ENCODE measurements at regions not wholly inside any gene's neighbourhood (a gene's known extent, or its start where the extent isn't known, plus 50 kb on each side); places are given as distances from the start of the nearest gene placed in this dataset.

GRCh38 chr12:97939156-97939555, 476.6 kb downstream of the RMST start (continued):
- no peak for TF ChIP-seq EGR1 (IDR thresholded peaks at IDR 0.05; ENCODE audit: borderline replicate concordance in 1 of 2, low read depth in 2 of 2, low read length in 2 of 2)
- no peak for TF ChIP-seq HDAC2 (IDR thresholded peaks at IDR 0.05)
- TF ChIP-seq, protein P1, sequence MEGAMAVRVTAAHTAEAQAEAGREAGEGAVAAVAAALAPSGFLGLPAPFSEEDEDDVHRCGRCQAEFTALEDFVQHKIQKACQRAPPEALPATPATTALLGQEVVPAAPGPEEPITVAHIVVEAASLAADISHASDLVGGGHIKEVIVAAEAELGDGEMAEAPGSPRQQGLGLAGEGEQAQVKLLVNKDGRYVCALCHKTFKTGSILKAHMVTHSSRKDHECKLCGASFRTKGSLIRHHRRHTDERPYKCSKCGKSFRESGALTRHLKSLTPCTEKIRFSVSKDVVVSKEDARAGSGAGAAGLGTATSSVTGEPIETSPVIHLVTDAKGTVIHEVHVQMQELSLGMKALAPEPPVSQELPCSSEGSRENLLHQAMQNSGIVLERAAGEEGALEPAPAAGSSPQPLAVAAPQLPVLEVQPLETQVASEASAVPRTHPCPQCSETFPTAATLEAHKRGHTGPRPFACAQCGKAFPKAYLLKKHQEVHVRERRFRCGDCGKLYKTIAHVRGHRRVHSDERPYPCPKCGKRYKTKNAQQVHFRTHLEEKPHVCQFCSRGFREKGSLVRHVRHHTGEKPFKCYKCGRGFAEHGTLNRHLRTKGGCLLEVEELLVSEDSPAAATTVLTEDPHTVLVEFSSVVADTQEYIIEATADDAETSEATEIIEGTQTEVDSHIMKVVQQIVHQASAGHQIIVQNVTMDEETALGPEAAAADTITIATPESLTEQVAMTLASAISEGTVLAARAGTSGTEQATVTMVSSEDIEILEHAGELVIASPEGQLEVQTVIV (IDR thresholded peaks at IDR 0.05; ENCODE audit: borderline replicate concordance, partially characterized antibody) = no peak

DNA sequence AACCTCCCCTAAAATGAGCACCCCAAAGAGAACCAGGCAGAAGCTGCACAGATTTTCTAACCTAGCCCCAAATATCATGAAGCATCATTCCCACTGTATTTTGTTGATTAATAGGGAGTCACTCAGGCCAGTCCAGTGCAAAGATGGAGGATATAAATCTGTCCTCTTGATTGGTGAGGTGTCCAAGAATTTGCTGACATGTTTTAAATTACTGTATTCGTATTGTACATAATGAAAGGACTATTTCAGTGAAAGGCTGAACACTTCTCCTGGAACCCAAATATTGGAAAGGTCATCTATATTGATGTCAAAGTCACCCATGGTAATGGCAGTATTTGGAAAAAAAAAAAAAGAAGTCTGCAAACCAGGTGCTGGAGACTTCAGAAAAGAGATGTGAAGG, 477.5 kb downstream of the RMST start:
- H4K20me1 ChIP-seq (ENCODE audit: control insufficient read depth, insufficient read depth) = no peaks in the 10 kb centered on the region
- TF ChIP-seq NR2C2 (IDR thresholded peaks at IDR 0.05; ENCODE audit: borderline replicate concordance, control insufficient read depth, insufficient read length, low read depth) (no peak), BCLAF1 (IDR thresholded peaks at IDR 0.05) (no peak), POLR2A (IDR thresholded peaks at IDR 0.05; ENCODE audit: low read depth, low read length) (no peak), ZBTB33 (IDR thresholded peaks at IDR 0.05) (no peak), EP300 (IDR thresholded peaks at IDR 0.05; ENCODE audit: borderline replicate concordance in 1 of 2, control insufficient read depth in 1 of 2, low read depth in 2 of 2, low read length in 2 of 2) (no peak)
- TF ChIP-seq, protein P2, sequence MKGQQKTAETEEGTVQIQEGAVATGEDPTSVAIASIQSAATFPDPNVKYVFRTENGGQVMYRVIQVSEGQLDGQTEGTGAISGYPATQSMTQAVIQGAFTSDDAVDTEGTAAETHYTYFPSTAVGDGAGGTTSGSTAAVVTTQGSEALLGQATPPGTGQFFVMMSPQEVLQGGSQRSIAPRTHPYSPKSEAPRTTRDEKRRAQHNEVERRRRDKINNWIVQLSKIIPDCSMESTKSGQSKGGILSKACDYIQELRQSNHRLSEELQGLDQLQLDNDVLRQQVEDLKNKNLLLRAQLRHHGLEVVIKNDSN (IDR thresholded peaks at IDR 0.05; ENCODE audit: borderline replicate concordance, extremely low read length, insufficient read depth, low read depth, low read length) = no peak
- TF ChIP-seq, protein P1 (IDR thresholded peaks at IDR 0.05; ENCODE audit: borderline replicate concordance, partially characterized antibody) = no peak

More for the DNA sequence above, 477.5 kb downstream of the RMST start:
- no peak overlapping the region for H3K4me3 ChIP-seq
- FAIRE-seq (no peak), ATAC-seq (no peak), DNase-seq (ENCODE audit: low read depth, low spot score) (no peak)
- no peak overlapping the region for H3K4me2 ChIP-seq (ENCODE audit: control insufficient read depth, insufficient read depth)
- no TSS peak for BruUV-seq (replicated peaks)
- in situ Hi-C loops (cut with MboI) (no loop called here), intact Hi-C loops (cut with micrococcal nuclease; ENCODE audit: unreplicated experiment) (no loop called here)
- H3K4me1 ChIP-seq (ENCODE audit: control insufficient read depth, insufficient read depth, low read length) = no peaks in the 10 kb centered on the region
- ChIA-PET RAD21 (ENCODE audit: unreplicated experiment) (no interaction called here), POLR2A (no interaction called here), CTCF (no interaction called here), SMC1A (ENCODE audit: uncharacterized antibody, unreplicated experiment) (interaction anchor here (1.1 kb wide), 1 partner anchor 436 kb away, joined by 4 read pairs; no protein-coding TSS in a partner anchor)
- H3K27me3 ChIP-seq (replicated peaks in 1 of 2; ENCODE audit: control insufficient read depth in 2 of 2, insufficient read depth in 2 of 2, low read length in 1 of 2) = no peaks in the 10 kb centered on the region
- no peaks in the 10 kb centered on the region for H3K9me3 ChIP-seq (replicated peaks; ENCODE audit: control insufficient read depth, insufficient read depth, low read length)
- WGBS (ENCODE audit: insufficient coverage, insufficient replicate concordance, low lambda C conversion rate, missing lambda C conversion rate) = 41% methylated on average over 1 of the region's 1 CpG
- H3K36me3 ChIP-seq (ENCODE audit: control insufficient read depth in 2 of 2, insufficient read depth in 2 of 2, low read length in 1 of 2) = no peaks in the 10 kb centered on the region
- no peak overlapping the region for H3K27ac ChIP-seq (ENCODE audit: control insufficient read depth, insufficient read depth)
- H3K9ac ChIP-seq (ENCODE audit: control insufficient read depth, insufficient read depth, low read length) = no peak overlapping the region
- no peak overlapping the region for H2AFZ ChIP-seq (ENCODE audit: control insufficient read depth, low read depth, low read length)
- H3K79me2 ChIP-seq (ENCODE audit: control insufficient read depth, insufficient read depth, low read length) = no peaks in the 10 kb centered on the region
